ENCODE measurements at regions not wholly inside any gene's neighbourhood (a gene's known extent, or its start where the extent isn't known, plus 50 kb on each side); places are given as distances from the start of the nearest gene placed in this dataset.

DNA sequence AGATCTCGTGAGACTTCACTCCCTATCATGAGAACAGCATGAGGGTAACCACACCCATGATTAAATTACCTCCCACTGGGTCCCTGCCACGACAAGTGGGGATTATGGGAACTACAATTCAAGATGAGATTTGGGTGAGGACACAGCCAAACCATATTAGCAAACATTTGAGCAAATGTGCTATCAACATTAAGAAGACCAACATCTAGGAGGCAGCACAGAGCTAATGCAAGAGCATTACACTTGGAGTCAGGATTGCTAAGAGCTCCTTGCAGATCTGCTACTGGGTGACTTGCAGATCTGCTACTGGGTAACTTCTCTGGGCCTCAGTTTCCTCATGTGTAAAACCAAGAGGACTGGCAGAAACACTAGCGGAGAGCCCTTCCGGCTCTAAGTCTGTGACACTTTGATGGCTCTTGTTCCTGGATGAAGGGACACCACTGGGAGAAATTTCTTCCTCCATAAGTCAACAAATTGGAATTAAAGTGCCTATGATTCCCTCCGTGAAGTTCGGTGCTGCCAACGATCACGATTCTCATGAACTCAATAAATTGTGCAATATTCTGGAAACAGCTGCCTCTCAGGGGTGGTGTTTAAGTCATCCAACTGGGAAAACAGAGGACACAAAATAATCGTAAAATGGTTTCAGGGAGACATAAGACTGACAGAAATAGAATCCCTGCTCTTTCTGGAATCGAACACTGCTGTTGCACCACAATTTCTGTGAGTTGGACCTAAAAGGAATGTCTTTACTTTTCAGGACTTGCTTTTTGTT lies 115.8 kb upstream of the ITGB1 start:
- no peaks in the 10 kb centered on the region for H3K27me3 ChIP-seq (ENCODE audit: control insufficient read depth, insufficient read depth, low read length)
- DNase-seq (ENCODE audit: low read depth) = peak; percentile 19
- FAIRE-seq = no peak
- H3K4me3 ChIP-seq (ENCODE audit: low read depth, low read length) = no peak overlapping the region
- TF ChIP-seq, protein P1, sequence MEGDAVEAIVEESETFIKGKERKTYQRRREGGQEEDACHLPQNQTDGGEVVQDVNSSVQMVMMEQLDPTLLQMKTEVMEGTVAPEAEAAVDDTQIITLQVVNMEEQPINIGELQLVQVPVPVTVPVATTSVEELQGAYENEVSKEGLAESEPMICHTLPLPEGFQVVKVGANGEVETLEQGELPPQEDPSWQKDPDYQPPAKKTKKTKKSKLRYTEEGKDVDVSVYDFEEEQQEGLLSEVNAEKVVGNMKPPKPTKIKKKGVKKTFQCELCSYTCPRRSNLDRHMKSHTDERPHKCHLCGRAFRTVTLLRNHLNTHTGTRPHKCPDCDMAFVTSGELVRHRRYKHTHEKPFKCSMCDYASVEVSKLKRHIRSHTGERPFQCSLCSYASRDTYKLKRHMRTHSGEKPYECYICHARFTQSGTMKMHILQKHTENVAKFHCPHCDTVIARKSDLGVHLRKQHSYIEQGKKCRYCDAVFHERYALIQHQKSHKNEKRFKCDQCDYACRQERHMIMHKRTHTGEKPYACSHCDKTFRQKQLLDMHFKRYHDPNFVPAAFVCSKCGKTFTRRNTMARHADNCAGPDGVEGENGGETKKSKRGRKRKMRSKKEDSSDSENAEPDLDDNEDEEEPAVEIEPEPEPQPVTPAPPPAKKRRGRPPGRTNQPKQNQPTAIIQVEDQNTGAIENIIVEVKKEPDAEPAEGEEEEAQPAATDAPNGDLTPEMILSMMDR (IDR thresholded peaks at IDR 0.05; ENCODE audit: insufficient read depth, low read length, severe bottlenecking) = no peak
- no peaks in the 10 kb centered on the region for H3K36me3 ChIP-seq (ENCODE audit: control insufficient read depth, insufficient read depth, low read length)

DNA sequence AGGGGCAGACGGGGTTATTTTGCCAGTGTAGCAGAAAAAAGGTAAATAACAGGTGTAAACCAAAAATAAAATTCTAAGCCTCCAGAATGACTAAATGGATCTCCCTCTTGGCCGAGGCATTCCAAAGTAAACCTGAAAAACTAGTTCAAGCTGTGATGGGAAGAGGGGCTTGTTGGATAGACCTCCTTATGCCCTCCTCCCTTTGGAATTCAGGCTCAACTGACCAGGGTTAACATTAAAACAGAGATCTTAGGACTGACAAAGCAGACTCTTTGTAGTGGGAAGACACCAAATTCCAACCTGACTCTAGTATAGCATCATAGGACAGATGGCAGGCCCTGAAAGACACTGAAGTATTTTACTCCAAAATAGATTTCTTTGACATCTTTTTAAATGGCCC lies 113.8 kb upstream of the ITGB1 start:
- FAIRE-seq (no peak), DNase-seq (ENCODE audit: low read depth) (no peak)
- TF ChIP-seq, protein P1 (IDR thresholded peaks at IDR 0.05; ENCODE audit: insufficient read depth, low read length, severe bottlenecking) = no peak
- H3K4me3 ChIP-seq (ENCODE audit: low read depth, low read length) = no peak overlapping the region
- no peaks in the 10 kb centered on the region for H3K27me3 ChIP-seq (ENCODE audit: control insufficient read depth, insufficient read depth, low read length)
- H3K36me3 ChIP-seq (ENCODE audit: control insufficient read depth, insufficient read depth, low read length) = no peaks in the 10 kb centered on the region

DNA sequence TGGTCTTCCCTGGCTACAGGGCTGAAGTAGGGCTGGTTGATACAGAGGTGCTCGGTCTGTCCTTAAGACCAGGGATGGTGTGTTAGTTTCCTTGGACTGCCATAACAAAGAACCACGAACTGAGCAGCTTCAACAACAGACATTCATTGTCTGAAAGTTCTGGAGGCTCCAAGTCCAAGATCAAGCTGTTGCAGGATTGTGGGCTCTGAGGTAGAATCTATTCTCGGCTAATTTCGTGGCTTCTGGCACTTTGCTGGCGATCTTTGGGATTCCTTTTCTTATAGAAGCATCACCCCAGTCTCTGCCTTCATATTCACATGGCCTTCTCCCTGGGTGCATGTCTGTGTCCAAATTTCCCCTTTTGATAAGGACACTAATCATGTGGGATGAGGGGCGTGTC lies 112.1 kb upstream of the ITGB1 start:
- Histone ChIP-seq H3K36me3 (ENCODE audit: control insufficient read depth, insufficient read depth, low read length) (no peaks in the 10 kb centered on the region), H3K4me3 (ENCODE audit: low read depth, low read length) (no peak overlapping the region), H3K27me3 (ENCODE audit: control insufficient read depth, insufficient read depth, low read length) (no peaks in the 10 kb centered on the region)
- FAIRE-seq = peak; percentile 28
- no peak for DNase-seq (ENCODE audit: low read depth)
- TF ChIP-seq, protein P1 (IDR thresholded peaks at IDR 0.05; ENCODE audit: insufficient read depth, low read length, severe bottlenecking) = no peak

DNA sequence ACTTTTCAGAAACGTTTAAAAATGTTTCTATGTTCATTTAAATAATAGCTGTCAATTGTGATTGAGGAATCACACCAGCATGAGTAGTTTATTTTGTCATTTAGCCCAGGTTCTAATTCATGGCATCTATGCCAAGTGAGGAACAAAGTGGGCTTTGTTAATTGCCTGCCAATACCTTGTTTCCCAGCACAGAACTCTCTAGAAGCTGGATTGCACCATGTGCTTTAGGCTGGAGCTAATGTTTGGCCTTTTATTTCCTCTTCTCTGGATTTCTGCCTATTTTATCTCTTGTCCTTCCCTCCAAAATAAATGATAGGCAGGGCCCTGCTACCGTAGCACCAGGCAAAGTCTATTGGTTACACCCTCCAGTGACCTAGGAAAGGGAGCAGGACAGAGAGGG lies 109.9 kb upstream of the ITGB1 start:
- TF ChIP-seq, protein P1 (IDR thresholded peaks at IDR 0.05; ENCODE audit: insufficient read depth, low read length, severe bottlenecking) = no peak
- Histone ChIP-seq H3K36me3 (ENCODE audit: control insufficient read depth, insufficient read depth, low read length) (no peaks in the 10 kb centered on the region), H3K4me3 (ENCODE audit: low read depth, low read length) (no peak overlapping the region), H3K27me3 (ENCODE audit: control insufficient read depth, insufficient read depth, low read length) (no peaks in the 10 kb centered on the region)
- DNase-seq (ENCODE audit: low read depth) = no peak
- no peak for FAIRE-seq

DNA sequence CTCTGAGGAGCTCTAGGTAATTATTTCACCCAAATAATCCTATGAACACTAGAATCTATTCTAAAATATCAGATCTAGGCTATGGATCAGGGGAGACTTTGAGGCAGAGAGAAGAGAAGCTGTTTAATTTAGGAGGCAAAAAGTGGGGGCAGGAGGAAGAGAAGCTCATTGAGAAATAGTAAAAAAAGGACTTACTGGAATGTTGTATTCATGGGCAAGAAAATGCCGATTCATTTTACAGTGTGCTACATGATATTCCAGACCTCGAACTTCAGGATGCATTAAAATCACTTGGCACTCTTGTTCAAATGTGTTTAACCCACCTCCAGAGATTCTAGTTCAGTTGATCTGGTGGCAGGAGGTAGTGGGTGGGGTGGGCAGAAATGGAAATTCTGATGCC lies 109.5 kb upstream of the ITGB1 start:
- Histone ChIP-seq H3K4me3 (ENCODE audit: low read depth, low read length) (no peak overlapping the region), H3K36me3 (ENCODE audit: control insufficient read depth, insufficient read depth, low read length) (no peaks in the 10 kb centered on the region), H3K27me3 (ENCODE audit: control insufficient read depth, insufficient read depth, low read length) (no peaks in the 10 kb centered on the region)
- DNase-seq (ENCODE audit: low read depth) (no peak), FAIRE-seq (no peak)
- TF ChIP-seq, protein P1 (IDR thresholded peaks at IDR 0.05; ENCODE audit: insufficient read depth, low read length, severe bottlenecking) = no peak
